ENCODE measurements at regions not wholly inside any gene's neighbourhood (a gene's known extent, or its start where the extent isn't known, plus 50 kb on each side); places are given as distances from the start of the nearest gene placed in this dataset.

DNA sequence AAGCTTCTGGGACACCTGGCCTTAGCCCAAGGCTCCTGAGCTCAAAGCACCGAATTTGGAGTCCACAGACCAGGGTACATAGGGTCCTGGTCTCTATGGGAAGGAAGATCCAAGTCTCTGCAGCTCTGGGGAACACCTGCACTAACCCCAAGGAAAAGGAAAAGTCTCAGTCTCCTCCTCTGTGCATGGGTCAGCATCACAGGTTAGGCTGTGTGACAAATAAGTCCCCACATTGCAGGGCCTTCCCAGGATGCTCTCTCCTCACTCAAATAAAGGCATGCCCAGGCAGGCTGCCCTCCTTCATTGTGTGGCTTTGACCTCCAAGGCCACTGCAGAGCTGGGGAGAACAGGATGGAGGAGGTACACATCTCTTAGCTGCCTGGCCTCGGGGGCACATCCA is 121.0 kb upstream of the ZMIZ1 start:
- Histone ChIP-seq H3K9me3 (replicated peaks) (peaks cover 8% of the 10 kb centered on the region), H3K4me3 (no peak overlapping the region), H3K36me3 (no peaks in the 10 kb centered on the region), H3K27ac (replicated peaks) (no peak overlapping the region), H3K27me3 (ENCODE audit: low read depth) (no peaks in the 10 kb centered on the region), H3K4me1 (peaks cover 36% of the 10 kb centered on the region)
- no peak for DNase-seq
- intact Hi-C loops (cut with micrococcal nuclease): no loop called here
- TF ChIP-seq, protein P1, sequence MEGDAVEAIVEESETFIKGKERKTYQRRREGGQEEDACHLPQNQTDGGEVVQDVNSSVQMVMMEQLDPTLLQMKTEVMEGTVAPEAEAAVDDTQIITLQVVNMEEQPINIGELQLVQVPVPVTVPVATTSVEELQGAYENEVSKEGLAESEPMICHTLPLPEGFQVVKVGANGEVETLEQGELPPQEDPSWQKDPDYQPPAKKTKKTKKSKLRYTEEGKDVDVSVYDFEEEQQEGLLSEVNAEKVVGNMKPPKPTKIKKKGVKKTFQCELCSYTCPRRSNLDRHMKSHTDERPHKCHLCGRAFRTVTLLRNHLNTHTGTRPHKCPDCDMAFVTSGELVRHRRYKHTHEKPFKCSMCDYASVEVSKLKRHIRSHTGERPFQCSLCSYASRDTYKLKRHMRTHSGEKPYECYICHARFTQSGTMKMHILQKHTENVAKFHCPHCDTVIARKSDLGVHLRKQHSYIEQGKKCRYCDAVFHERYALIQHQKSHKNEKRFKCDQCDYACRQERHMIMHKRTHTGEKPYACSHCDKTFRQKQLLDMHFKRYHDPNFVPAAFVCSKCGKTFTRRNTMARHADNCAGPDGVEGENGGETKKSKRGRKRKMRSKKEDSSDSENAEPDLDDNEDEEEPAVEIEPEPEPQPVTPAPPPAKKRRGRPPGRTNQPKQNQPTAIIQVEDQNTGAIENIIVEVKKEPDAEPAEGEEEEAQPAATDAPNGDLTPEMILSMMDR (IDR thresholded peaks at IDR 0.05; ENCODE audit: borderline replicate concordance): no peak

DNA sequence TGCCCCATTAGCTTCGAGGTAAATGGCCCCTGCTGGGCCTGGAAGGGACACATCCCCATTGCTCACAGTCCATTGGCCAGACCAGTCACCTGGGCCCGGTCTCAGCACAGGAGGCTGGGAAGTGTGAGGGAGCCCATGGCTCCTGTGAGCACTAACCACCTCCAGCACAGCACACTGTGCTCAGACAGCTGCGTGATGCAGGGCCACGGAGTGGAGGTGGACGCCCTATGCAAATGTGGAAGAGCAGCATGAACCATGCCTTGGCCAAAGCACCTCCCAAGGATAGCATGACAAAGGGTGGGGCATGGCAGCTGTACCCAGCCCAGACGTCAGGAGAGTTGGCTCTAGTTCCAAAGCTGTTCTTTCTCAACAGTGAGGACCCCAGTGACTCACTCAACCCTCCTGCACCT is 120.1 kb upstream of the ZMIZ1 start:
- Histone ChIP-seq H3K4me3 (no peak overlapping the region), H3K36me3 (no peaks in the 10 kb centered on the region), H3K4me1 (peaks cover 43% of the 10 kb centered on the region), H3K9me3 (replicated peaks) (no peaks in the 10 kb centered on the region), H3K27me3 (ENCODE audit: low read depth) (no peaks in the 10 kb centered on the region), H3K27ac (replicated peaks) (no peak overlapping the region)
- DNase-seq: no peak
- intact Hi-C loops (cut with micrococcal nuclease): no loop called here
- TF ChIP-seq, protein P1 (IDR thresholded peaks at IDR 0.05; ENCODE audit: borderline replicate concordance): no peak

DNA sequence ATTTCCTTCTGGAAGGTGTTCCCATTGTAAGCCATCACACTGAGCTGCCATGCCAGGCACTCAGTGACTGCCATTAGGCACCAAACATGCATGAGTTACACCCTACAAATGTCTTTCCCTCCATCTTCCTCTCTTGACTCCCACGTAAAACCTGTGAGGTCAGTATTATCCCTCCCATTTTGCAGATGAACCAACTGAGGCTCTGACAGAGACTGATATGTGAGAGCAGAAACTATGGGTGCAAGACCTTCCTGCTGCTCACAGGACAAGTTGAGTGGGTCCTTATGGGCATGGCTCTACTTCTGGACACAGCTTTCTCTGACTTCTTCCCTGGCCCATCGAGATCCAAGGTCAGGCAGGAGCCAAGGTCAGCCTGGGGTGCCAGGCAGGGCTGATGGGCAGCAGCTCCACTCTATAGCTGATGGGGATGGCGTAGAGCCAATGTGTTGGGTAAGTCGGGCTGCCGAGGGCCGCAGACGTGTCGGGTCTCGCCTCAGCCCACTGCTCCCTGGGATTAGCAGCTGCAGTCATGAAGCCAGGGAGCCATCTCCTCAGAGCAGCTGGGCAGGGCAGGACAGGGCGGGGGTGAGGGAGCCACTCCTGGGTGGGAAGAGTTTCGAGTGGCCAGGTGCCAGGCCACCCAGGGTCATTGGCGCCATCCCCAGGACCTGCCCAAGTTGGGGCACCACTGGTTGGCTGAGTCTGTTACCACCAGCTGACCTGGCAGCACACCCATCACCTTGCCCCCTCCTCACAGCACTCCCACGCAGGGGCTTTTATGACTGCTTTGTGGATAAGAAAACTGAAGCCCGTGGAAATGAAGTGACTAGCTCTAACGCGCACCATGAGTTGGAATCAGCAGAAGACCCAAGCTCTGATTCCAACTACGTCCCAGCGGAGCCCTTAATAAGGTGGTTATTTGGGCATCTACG is 117.8 kb upstream of the ZMIZ1 start:
- TF ChIP-seq, protein P1 (IDR thresholded peaks at IDR 0.05; ENCODE audit: borderline replicate concordance): no peak
- Histone ChIP-seq H3K27ac (replicated peaks) (no peak overlapping the region), H3K36me3 (no peaks in the 10 kb centered on the region), H3K27me3 (ENCODE audit: low read depth) (no peaks in the 10 kb centered on the region), H3K4me3 (no peak overlapping the region), H3K9me3 (replicated peaks) (no peaks in the 10 kb centered on the region), H3K4me1 (peaks cover 31% of the 10 kb centered on the region)
- intact Hi-C loops (cut with micrococcal nuclease): no loop called here
- DNase-seq: no peak

DNA sequence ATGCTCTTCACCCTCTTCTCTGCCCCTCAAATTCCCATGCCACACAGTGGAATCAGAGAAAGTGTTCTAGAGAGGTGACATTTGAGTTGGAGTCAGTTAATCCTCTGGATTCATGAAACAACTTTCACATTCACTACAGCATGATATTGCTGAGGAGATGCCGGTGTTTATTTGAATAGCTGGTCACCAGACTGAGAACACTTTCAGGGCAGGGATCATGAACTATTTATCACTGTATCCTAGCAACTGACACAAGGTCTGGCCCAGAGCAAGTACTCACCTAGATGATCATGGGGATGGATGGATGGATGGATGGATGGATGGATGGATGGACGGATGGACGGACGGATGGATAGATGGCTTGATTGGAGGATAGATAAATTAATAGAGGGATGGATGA is 116.7 kb upstream of the ZMIZ1 start:
- Histone ChIP-seq H3K4me3 (no peak overlapping the region), H3K36me3 (no peaks in the 10 kb centered on the region), H3K27me3 (ENCODE audit: low read depth) (no peaks in the 10 kb centered on the region), H3K4me1 (peaks cover 31% of the 10 kb centered on the region), H3K9me3 (replicated peaks) (no peaks in the 10 kb centered on the region), H3K27ac (replicated peaks) (peak overlapping the region; percentile 61)
- TF ChIP-seq, protein P1 (IDR thresholded peaks at IDR 0.05; ENCODE audit: borderline replicate concordance): no peak
- DNase-seq: no peak
- intact Hi-C loops (cut with micrococcal nuclease): no loop called here

DNA sequence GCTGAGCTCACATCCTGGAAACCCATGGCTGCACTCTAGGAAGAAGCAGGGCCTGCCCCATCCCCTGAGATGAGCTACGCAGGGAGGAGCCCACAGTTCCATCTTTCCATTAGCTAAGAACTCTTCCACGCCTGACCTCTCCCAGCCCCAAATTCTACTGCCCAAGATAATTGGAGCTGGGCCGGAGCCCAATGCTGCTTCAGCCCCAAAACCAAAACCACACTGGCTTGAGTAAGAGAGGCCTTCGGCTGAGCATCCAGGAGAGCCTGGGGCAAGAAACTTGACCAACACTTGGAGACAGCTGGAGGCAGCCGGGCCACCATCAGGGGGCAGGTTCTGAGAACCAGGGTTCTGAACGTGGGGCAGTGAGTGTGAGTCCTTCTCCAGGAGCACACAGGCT is 116.1 kb upstream of the ZMIZ1 start:
- Histone ChIP-seq H3K9me3 (replicated peaks) (no peaks in the 10 kb centered on the region), H3K27ac (replicated peaks) (peak overlapping the region; percentile 61)

More for the DNA sequence above, 116.1 kb upstream of the ZMIZ1 start:
- no peak overlapping the region for H3K4me3 ChIP-seq
- peak; percentile 53 for DNase-seq
- intact Hi-C loops (cut with micrococcal nuclease): no loop called here
- H3K36me3 ChIP-seq: no peaks in the 10 kb centered on the region
- no peaks in the 10 kb centered on the region for H3K27me3 ChIP-seq (ENCODE audit: low read depth)
- peaks cover 31% of the 10 kb centered on the region for H3K4me1 ChIP-seq
- TF ChIP-seq, protein P1 (IDR thresholded peaks at IDR 0.05; ENCODE audit: borderline replicate concordance): no peak
